ENCODE measurements at regions not wholly inside any gene's neighbourhood (a gene's known extent, or its start where the extent isn't known, plus 50 kb on each side); places are given as distances from the start of the nearest gene placed in this dataset.

DNA sequence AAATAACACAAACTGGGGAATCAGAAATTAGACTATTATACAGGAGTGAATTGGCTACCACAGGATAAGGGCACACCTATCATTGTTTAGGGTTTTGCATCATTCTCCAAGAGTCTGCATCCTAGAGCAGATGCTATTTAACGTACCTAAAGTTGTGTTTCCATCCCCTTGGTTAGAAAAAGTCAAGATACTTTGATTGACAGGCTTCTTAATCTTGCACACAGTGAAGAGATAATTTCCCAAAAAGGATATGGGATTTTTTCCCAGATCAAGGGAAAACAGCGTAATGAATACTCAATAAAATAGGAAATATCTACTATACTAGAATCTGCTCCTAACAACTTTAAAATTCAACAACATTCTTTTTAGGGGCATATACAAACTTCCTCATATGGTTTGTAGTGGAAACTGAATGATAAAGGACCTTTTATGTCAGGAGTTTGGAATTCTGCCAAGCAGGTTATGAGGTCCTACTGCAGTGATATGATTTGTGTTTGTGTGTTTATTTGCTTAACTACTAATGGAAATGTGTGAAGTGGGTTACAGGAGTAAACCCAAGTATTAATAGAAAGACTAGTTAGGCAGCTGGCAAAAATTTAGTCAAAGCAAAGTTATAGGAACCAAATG, 124.1 kb upstream of the MME start:
- TF ChIP-seq, protein P1, sequence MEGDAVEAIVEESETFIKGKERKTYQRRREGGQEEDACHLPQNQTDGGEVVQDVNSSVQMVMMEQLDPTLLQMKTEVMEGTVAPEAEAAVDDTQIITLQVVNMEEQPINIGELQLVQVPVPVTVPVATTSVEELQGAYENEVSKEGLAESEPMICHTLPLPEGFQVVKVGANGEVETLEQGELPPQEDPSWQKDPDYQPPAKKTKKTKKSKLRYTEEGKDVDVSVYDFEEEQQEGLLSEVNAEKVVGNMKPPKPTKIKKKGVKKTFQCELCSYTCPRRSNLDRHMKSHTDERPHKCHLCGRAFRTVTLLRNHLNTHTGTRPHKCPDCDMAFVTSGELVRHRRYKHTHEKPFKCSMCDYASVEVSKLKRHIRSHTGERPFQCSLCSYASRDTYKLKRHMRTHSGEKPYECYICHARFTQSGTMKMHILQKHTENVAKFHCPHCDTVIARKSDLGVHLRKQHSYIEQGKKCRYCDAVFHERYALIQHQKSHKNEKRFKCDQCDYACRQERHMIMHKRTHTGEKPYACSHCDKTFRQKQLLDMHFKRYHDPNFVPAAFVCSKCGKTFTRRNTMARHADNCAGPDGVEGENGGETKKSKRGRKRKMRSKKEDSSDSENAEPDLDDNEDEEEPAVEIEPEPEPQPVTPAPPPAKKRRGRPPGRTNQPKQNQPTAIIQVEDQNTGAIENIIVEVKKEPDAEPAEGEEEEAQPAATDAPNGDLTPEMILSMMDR (IDR thresholded peaks at IDR 0.05): no peak
- TF ChIP-seq POLR2A (IDR thresholded peaks at IDR 0.05) (no peak), POLR2AphosphoS5 (IDR thresholded peaks at IDR 0.05) (no peak)

All from upper lobe of left lung (tissue), 4 donors.